ENCODE measurements at regions not wholly inside any gene's neighbourhood (a gene's known extent, or its start where the extent isn't known, plus 50 kb on each side); places are given as distances from the start of the nearest gene placed in this dataset.
"Not testable (repeated sequence)": the region's sequence is repeated elsewhere in the genome, so short reads cannot be mapped to it uniquely, and the experiment has no call there.

DNA sequence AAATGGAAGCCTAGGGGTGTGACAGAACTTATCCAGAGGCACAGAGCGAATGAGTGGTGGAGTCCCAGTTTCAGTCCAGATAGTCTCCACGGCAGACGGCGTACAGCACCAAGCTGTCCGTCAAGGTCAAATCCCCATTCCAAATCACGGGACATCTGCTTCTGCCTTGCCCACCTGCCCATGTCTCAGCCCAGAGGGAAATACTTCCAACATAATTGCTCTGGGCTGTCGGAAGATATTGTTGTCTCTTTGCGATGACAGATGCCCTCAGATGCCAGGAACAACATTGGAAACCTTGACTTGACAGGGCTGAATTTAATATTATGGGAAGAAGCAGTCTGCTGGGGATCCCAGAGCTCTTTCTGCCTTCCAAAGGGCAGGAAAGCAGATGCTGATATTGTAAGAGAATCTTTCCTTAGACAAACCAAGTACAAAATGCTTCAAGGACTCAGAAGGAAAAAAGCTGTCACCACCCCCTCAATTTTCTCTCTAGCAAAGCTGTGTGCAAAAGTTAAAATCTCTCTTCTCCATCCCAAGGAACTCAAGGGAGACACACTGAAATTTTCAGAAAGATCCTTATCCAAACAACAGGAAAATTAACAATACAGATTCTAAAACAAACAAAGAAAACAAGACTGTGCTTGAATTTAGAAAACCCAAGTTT lies 364.0 kb downstream of the LRATD1 start:
- TF ChIP-seq TAF1 (IDR thresholded peaks at IDR 0.05; ENCODE audit: borderline replicate concordance, low read depth, low read length) (no peak), POLR2AphosphoS5 (IDR thresholded peaks at IDR 0.05; ENCODE audit: low read depth, low read length) (no peak), POLR2A (IDR thresholded peaks at IDR 0.05; ENCODE audit: low read depth, low read length) (no peak)
- no peak for FAIRE-seq
- DNase-seq (ENCODE audit: insufficient read length) = no peak

DNA sequence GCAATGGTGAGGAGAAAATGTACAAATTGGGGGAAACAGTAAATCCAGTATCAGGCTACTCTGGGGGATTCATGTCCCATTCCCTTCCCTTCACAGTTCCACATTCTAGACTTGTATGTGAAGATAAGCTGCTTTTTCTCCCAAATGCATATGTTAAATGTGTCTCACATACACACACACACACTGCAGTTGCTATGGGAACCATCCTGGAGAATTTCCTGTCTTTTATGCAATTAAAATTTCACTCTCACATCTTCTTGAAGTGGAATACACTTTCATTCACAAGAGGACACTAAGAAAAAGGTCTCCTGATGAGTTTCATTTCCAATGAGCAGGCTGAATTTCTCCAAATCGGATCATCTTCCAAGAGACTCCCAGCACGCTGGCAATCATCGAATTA lies 366.0 kb downstream of the LRATD1 start:
- FAIRE-seq (no peak), DNase-seq (ENCODE audit: insufficient read length) (no peak)
- TF ChIP-seq POLR2A (IDR thresholded peaks at IDR 0.05; ENCODE audit: low read depth, low read length) (no peak), TAF1 (IDR thresholded peaks at IDR 0.05; ENCODE audit: borderline replicate concordance, low read depth, low read length) (no peak), POLR2AphosphoS5 (IDR thresholded peaks at IDR 0.05; ENCODE audit: low read depth, low read length) (no peak)

DNA sequence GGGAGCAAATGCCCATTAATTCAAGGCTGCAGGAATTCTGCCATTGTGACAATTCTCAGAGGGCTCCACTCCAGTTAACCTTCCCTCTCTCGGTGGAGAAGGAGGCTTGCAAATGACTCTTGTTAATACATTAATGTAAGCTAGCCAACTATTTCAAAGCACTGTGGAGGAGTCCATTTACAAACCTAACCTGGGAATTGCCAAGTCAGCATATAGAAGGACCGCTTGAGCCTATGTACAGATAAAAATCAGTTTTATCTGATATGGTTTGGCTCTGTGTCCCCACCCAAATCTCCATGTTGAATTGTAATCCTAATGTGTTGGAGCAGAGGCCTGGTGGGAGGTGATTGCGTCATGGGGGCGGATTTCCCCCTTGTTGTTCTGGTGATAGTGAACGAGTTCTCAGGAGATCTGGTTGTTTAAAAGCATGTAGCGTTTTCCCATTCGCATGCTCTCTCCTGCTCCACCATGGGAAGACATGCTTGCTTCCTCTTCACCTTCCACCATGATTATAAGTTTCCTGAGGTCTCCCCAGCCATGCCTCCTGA lies 366.7 kb downstream of the LRATD1 start:
- no peak for TF ChIP-seq POLR2A (IDR thresholded peaks at IDR 0.05; ENCODE audit: low read depth, low read length)
- TF ChIP-seq TAF1 (IDR thresholded peaks at IDR 0.05; ENCODE audit: borderline replicate concordance, low read depth, low read length) = no peak
- TF ChIP-seq POLR2AphosphoS5 (IDR thresholded peaks at IDR 0.05; ENCODE audit: low read depth, low read length) = no peak
- FAIRE-seq = no peak
- no peak for DNase-seq (ENCODE audit: insufficient read length)

DNA sequence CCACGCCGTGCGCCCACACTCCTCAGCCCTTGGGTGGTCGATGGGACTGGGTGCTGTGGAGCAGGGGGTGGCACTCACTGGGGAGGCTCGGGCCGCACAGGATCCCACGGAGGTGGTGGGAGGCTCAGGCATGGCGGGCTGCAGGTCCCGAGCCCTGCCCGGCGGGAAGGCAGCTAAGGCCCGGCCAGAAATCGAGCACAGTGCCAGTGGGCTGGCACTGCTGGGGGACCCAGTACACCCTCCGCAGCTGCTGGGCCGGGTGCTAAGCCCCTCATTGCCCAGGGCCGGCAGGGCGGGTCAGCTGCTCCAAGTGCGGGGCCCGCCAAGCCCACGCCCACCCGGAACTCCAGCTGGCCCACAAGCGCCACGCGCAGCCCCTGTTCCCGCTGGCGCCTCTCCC lies 370.0 kb downstream of the LRATD1 start:
- FAIRE-seq; DNase-seq (ENCODE audit: insufficient read length): not testable (repeated sequence)

DNA sequence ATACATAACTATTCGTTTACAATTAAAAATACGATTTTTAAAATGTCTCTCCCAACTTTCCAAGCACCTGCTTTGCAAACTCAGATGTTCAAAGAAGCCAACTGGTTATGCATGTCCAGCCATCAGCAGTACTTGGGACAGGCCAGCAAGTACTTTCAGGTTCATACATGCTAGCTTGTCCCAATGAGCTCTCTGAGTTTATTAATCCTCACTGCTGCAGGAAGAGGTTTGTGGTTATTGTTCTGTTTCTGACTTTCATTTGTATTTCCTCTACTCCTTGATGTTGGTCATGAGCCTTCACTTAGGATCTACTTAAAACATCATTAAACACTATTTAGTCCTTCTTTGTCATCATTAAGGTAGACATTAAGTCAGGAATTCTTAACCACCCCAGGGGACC lies 374.1 kb downstream of the LRATD1 start:
- TF ChIP-seq POLR2A (IDR thresholded peaks at IDR 0.05; ENCODE audit: low read depth, low read length) = no peak
- TF ChIP-seq TAF1 (IDR thresholded peaks at IDR 0.05; ENCODE audit: borderline replicate concordance, low read depth, low read length) = no peak
- TF ChIP-seq POLR2AphosphoS5 (IDR thresholded peaks at IDR 0.05; ENCODE audit: low read depth, low read length) = no peak
- no peak for DNase-seq (ENCODE audit: insufficient read length)
- peak; percentile 40 for FAIRE-seq

DNA sequence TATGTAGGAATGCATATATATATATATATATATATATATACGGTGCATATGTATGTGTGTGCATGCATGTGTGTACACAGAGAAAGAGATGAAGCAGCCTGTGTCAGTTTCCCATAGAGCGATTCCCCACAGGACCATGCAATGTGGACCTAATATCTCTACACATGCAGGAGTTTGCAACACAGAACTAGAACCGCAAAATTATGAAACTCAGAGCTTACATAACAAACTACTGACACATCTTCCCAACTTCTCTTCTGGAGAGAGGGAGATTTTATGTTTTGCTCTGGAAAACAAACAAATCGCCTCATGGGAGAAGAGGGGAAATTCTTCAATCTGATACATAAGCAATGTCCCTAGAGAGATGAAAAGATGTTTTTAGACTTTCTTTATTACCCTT lies 377.2 kb downstream of the LRATD1 start:
- no peak for TF ChIP-seq POLR2AphosphoS5 (IDR thresholded peaks at IDR 0.05; ENCODE audit: low read depth, low read length)
- TF ChIP-seq POLR2A (IDR thresholded peaks at IDR 0.05; ENCODE audit: low read depth, low read length) = no peak
- no peak for TF ChIP-seq TAF1 (IDR thresholded peaks at IDR 0.05; ENCODE audit: borderline replicate concordance, low read depth, low read length)
- no peak for FAIRE-seq
- no peak for DNase-seq (ENCODE audit: insufficient read length)

DNA sequence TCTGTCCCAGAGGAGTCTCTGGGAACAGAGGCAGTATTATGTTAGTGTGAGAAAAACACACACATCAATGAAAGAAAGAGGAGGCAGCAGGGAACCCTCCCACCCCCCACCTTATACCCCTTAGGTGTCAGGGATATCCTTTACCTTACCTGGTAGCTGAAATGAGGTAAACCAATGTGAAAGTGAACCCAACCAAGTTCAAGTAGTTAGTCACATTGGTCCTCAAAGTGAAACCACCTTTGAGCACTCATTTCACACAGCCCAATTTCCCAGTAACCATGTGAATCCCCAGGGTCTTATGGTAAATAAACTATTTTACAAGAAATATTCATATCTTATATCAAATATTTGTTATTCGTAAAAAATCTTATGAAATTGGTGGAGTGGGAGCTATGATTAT lies 377.8 kb downstream of the LRATD1 start:
- DNase-seq (ENCODE audit: insufficient read length) (no peak), FAIRE-seq (no peak)
- TF ChIP-seq POLR2AphosphoS5 (IDR thresholded peaks at IDR 0.05; ENCODE audit: low read depth, low read length) (no peak), TAF1 (IDR thresholded peaks at IDR 0.05; ENCODE audit: borderline replicate concordance, low read depth, low read length) (no peak), POLR2A (IDR thresholded peaks at IDR 0.05; ENCODE audit: low read depth, low read length) (no peak)

DNA sequence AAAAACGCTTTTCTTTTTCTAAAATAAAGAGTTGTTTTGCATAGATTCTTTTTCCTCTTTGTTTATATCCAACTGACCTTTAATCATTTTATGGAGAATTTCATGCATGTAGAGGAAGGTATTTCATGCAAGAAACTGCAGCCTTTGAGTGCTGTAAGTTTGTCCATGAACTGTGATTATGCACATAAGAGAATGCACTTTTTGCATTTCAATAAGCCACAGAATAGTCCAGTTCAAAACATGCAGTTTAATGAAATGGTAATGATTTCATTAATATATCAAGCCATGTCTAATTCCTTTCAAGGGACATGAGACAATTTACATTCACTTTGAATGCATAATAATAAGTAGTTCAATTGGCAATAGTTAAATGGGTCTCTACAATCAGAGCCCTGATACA lies 386.3 kb downstream of the LRATD1 start:
- FAIRE-seq (no peak), DNase-seq (ENCODE audit: insufficient read length) (no peak)
- TF ChIP-seq POLR2A (IDR thresholded peaks at IDR 0.05; ENCODE audit: low read depth, low read length) (no peak), POLR2AphosphoS5 (IDR thresholded peaks at IDR 0.05; ENCODE audit: low read depth, low read length) (no peak), TAF1 (IDR thresholded peaks at IDR 0.05; ENCODE audit: borderline replicate concordance, low read depth, low read length) (no peak)

DNA sequence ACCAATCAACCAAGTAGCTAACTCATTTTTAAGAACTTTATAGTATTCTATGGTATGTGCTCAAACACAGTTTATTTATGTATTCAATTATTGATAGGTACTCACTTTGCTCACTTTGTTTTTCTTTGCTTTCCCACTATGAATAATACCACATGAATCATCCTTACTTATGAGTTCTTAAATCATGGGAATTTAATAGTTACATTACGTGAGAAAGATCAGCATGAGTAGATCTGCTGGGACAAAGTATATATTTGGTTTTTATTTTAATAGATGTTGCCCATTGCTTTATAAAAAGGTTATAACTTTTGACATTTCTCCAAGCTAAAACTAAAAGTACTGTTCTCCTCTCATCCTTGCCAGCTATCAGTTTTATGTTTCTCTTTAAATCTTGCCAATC lies 390.7 kb downstream of the LRATD1 start:
- no peak for FAIRE-seq
- no peak for DNase-seq (ENCODE audit: insufficient read length)
- TF ChIP-seq POLR2AphosphoS5 (IDR thresholded peaks at IDR 0.05; ENCODE audit: low read depth, low read length) (no peak), TAF1 (IDR thresholded peaks at IDR 0.05; ENCODE audit: borderline replicate concordance, low read depth, low read length) (no peak)

DNA sequence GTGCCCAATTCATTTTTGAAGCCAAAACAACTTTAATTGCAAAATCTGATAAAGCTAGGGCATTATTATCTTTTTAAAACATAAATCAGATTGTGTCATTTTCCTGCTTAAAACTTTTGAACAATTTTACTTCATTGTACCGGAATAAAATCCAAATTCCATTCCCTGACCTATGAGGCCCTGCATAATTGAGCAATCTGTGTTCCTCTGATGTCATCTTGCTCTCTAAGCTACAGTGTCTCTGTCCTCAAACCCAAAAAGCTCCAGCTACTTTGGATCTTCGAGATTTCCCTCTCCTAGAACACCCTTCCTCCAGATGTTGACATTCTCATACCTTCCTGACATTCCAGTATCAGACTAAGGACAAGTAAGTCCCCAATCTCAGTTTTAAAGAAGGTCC lies 395.9 kb downstream of the LRATD1 start:
- FAIRE-seq = no peak
- TF ChIP-seq TAF1 (IDR thresholded peaks at IDR 0.05; ENCODE audit: borderline replicate concordance, low read depth, low read length) (no peak), POLR2A (IDR thresholded peaks at IDR 0.05; ENCODE audit: low read depth, low read length) (no peak), POLR2AphosphoS5 (IDR thresholded peaks at IDR 0.05; ENCODE audit: low read depth, low read length) (no peak)
- no peak for DNase-seq (ENCODE audit: insufficient read length)

DNA sequence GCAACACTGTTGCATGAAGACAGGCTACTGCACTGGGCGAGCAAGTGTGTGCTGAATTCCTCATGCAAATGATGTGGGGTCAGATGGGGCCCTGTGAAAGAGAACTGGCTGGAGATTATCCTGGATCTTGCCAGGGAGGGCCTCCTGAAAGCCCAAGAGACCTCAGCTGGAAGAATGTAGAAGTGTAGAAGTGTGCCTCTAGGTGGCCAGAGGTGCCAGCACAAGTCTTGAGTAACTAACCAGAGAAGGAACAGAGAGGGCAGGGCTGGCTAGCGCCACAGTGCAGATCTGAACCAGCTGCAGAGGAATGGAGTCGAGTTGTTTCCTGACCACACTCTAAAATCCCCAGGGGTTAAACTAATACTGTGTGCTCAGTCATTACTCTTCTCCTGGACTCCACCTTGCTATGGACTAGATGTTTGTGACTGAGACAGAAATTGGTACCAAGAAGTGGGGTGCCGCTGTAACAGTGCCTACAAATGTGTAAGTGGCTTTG lies 399.3 kb downstream of the LRATD1 start:
- FAIRE-seq (peak; percentile 94), DNase-seq (ENCODE audit: insufficient read length) (peak; percentile 3)
- TF ChIP-seq TAF1 (IDR thresholded peaks at IDR 0.05; ENCODE audit: borderline replicate concordance, low read depth, low read length) = no peak
- TF ChIP-seq POLR2A (IDR thresholded peaks at IDR 0.05; ENCODE audit: low read depth, low read length) = no peak
- TF ChIP-seq POLR2AphosphoS5 (IDR thresholded peaks at IDR 0.05; ENCODE audit: low read depth, low read length) = no peak

DNA sequence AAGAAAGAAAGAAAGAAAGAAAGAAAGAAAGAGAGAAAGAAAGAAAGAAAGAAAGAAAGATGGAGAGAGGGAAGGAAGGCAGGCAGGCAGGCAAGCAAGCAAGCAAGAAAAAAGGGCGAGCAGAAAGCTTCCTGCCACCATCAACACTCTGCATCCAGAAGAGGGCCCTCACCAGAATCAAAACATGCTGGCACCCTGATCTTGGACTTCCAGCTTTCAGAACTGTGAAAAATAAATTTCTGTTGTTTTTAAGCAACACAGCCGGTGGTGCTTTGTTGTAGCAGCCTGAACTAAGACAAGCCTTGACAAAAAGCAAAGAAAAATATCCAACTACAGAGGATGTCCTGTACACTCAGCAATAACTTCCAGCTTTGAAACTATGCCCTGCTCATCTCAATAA lies 401.7 kb downstream of the LRATD1 start:
- FAIRE-seq (no peak), DNase-seq (ENCODE audit: insufficient read length) (no peak)
- TF ChIP-seq POLR2AphosphoS5 (IDR thresholded peaks at IDR 0.05; ENCODE audit: low read depth, low read length) = no peak
- no peak for TF ChIP-seq POLR2A (IDR thresholded peaks at IDR 0.05; ENCODE audit: low read depth, low read length)
- no peak for TF ChIP-seq TAF1 (IDR thresholded peaks at IDR 0.05; ENCODE audit: borderline replicate concordance, low read depth, low read length)

Measured in GM12892 (cell line).